ENCODE measurements at regions not wholly inside any gene's neighbourhood (a gene's known extent, or its start where the extent isn't known, plus 50 kb on each side); places are given as distances from the start of the nearest gene placed in this dataset.

- intact Hi-C loops (cut with DNase I) = no loop called here
- H3K27ac ChIP-seq (replicated peaks in 1 of 4) = no peak overlapping the region
Observed at GRCh38 chr5:153883854-153884611, 154.7 kb downstream of the FAM114A2 start.

GRCh38 chr5:153881687-153882086 lies 157.0 kb downstream of the FAM114A2 start:
- H3K4me1 ChIP-seq = peaks cover 0 to 8% (median 0%) of the 10 kb centered on the region in 4 donors
- 91% methylated on average over 1 of the region's 1 CpG for WGBS
- TF ChIP-seq CTCF (IDR thresholded peaks at IDR 0.05) = no peak
- no peak for TF ChIP-seq EP300 (IDR thresholded peaks at IDR 0.05)
- H3K4me3 ChIP-seq = no peak overlapping the region
- intact Hi-C loops (cut with DNase I) = no loop called here
- no peaks in the 10 kb centered on the region for H3K36me3 ChIP-seq
- no peaks in the 10 kb centered on the region for H3K9me3 ChIP-seq
- H3K27me3 ChIP-seq = no peaks in the 10 kb centered on the region
- H3K27ac ChIP-seq (replicated peaks in 1 of 4) = no peak overlapping the region
- DNase-seq (ENCODE audit: extremely low spot score) = no peak

More at GRCh38 chr5:153883854-153884611, 154.7 kb downstream of the FAM114A2 start:
- TF ChIP-seq POLR2AphosphoS5 (IDR thresholded peaks at IDR 0.05) = no peak
- TF ChIP-seq CTCF (IDR thresholded peaks at IDR 0.05) = no peak
- TF ChIP-seq EP300 (IDR thresholded peaks at IDR 0.05) = no peak
- TF ChIP-seq POLR2A (IDR thresholded peaks at IDR 0.05; ENCODE audit: low read depth) = no peak
- no peaks in the 10 kb centered on the region for H3K36me3 ChIP-seq
- DNase-seq (ENCODE audit: extremely low spot score) = peak; percentile 70
- H3K4me1 ChIP-seq = peaks cover 0 to 8% (median 0%) of the 10 kb centered on the region in 4 donors
- no peaks in the 10 kb centered on the region for H3K27me3 ChIP-seq
- H3K4me3 ChIP-seq = no peak overlapping the region
- WGBS = 65% methylated on average over 6 of the region's 6 CpGs
- no peaks in the 10 kb centered on the region for H3K9me3 ChIP-seq

- Histone ChIP-seq H3K27me3 (no peaks in the 10 kb centered on the region), H3K9me3 (no peaks in the 10 kb centered on the region), H3K4me1 (peaks cover 0 to 8% (median 0%) of the 10 kb centered on the region in 4 donors), H3K27ac (replicated peaks in 1 of 4) (no peak overlapping the region), H3K4me3 (no peak overlapping the region), H3K36me3 (no peaks in the 10 kb centered on the region)
- TF ChIP-seq EP300 (IDR thresholded peaks at IDR 0.05) (no peak), POLR2AphosphoS5 (IDR thresholded peaks at IDR 0.05) (no peak), POLR2A (IDR thresholded peaks at IDR 0.05; ENCODE audit: low read depth) (no peak), CTCF (IDR thresholded peaks at IDR 0.05) (no peak)
- peak; percentile 66 for DNase-seq (ENCODE audit: extremely low spot score)
- WGBS = 6% methylated on average over 1 of the region's 1 CpG
- intact Hi-C loops (cut with DNase I) = no loop called here
Observed at GRCh38 chr5:153880106-153880505, 158.6 kb downstream of the FAM114A2 start.

GRCh38 chr5:153879596-153879995 lies 159.1 kb downstream of the FAM114A2 start:
- Histone ChIP-seq H3K4me1 (peaks cover 0 to 8% (median 0%) of the 10 kb centered on the region in 4 donors), H3K9me3 (no peaks in the 10 kb centered on the region), H3K27ac (replicated peaks in 1 of 4) (no peak overlapping the region), H3K27me3 (no peaks in the 10 kb centered on the region), H3K36me3 (no peaks in the 10 kb centered on the region), H3K4me3 (no peak overlapping the region)
- TF ChIP-seq POLR2A (IDR thresholded peaks at IDR 0.05; ENCODE audit: low read depth) (no peak), POLR2AphosphoS5 (IDR thresholded peaks at IDR 0.05) (no peak), CTCF (IDR thresholded peaks at IDR 0.05) (no peak), EP300 (IDR thresholded peaks at IDR 0.05) (no peak)
- intact Hi-C loops (cut with DNase I) = no loop called here
- no peak for DNase-seq (ENCODE audit: extremely low spot score)

GRCh38 chr5:153866176-153866575 lies 172.5 kb downstream of the FAM114A2 start:
- no peak overlapping the region for H3K27ac ChIP-seq (replicated peaks in 1 of 4)

More at GRCh38 chr5:153866176-153866575, 172.5 kb downstream of the FAM114A2 start:
- peak; percentile 37 for DNase-seq (ENCODE audit: extremely low spot score)
- TF ChIP-seq CTCF (IDR thresholded peaks at IDR 0.05) (no peak), POLR2AphosphoS5 (IDR thresholded peaks at IDR 0.05) (no peak), POLR2A (IDR thresholded peaks at IDR 0.05; ENCODE audit: low read depth) (no peak), EP300 (IDR thresholded peaks at IDR 0.05) (no peak)
- Histone ChIP-seq H3K36me3 (no peaks in the 10 kb centered on the region), H3K9me3 (no peaks in the 10 kb centered on the region), H3K4me3 (no peak overlapping the region), H3K27me3 (no peaks in the 10 kb centered on the region), H3K4me1 (no peaks in the 10 kb centered on the region)
- WGBS = 63% methylated on average over 4 of the region's 4 CpGs
- intact Hi-C loops (cut with DNase I) = no loop called here
